A673 (cell line): ENCODE measurements at regions not wholly inside any gene's neighbourhood (a gene's known extent, or its start where the extent isn't known, plus 50 kb on each side); places are given as distances from the start of the nearest gene placed in this dataset.

Source experiments
- EZH2 ChIP-seq: fragments of 200-600 bp; sonication (generic); IDR thresholded peaks from 2 replicates; pipeline ENCODE4 v1.6.1; 2017; ENCODE audit warnings: borderline replicate concordance, low read depth, mild to moderate bottlenecking, mixed read lengths, antibody characterized with exemption, low read length; ENCODE audit not compliant: poor library complexity, severe bottlenecking
- TF ChIP-seq, protein P1 (sequence below): fragments of 300-800, 200-600 bp; sonication (generic); conservative IDR thresholded peaks from 2 replicates; pipeline ENCODE4 v1.5.1; 2017; ENCODE audit warnings: low read depth, mild to moderate bottlenecking, antibody characterized with exemption, low read length, moderate library complexity, mixed read lengths

DNA sequence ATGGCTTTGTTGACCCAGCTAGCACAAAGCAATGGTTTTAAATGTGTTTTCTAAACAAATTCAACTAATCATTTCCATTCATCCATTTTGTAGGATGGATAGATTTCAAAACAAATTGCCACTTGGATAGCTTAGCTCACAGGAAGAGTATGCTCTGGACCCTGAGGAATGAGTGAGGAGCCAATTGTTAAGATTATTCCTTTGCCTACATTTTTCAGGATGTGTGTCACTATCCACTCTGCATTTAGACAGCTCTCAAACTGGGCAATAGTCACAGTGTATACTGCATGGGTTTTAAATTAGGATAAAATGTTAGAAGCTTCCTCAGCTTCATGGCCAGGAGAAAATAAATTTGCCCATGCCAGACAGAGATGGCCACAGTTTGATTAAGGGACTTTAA is 605.6 kb upstream of the TEX47 start:
- TF ChIP-seq, protein P1, sequence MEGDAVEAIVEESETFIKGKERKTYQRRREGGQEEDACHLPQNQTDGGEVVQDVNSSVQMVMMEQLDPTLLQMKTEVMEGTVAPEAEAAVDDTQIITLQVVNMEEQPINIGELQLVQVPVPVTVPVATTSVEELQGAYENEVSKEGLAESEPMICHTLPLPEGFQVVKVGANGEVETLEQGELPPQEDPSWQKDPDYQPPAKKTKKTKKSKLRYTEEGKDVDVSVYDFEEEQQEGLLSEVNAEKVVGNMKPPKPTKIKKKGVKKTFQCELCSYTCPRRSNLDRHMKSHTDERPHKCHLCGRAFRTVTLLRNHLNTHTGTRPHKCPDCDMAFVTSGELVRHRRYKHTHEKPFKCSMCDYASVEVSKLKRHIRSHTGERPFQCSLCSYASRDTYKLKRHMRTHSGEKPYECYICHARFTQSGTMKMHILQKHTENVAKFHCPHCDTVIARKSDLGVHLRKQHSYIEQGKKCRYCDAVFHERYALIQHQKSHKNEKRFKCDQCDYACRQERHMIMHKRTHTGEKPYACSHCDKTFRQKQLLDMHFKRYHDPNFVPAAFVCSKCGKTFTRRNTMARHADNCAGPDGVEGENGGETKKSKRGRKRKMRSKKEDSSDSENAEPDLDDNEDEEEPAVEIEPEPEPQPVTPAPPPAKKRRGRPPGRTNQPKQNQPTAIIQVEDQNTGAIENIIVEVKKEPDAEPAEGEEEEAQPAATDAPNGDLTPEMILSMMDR: no peak
- no peak for TF ChIP-seq EZH2
